GM23338 (cell line): ENCODE measurements at regions not wholly inside any gene's neighbourhood (a gene's known extent, or its start where the extent isn't known, plus 50 kb on each side); places are given as distances from the start of the nearest gene placed in this dataset.

ENCODE experiments used
- CREB1 ChIP-seq: fragments of 250-450 bp; sonication (Bioruptor Pico); IDR thresholded peaks from 2 replicates; pipeline ENCODE4 v1.5.0; 2020; ENCODE audit warnings: low read depth, mild to moderate bottlenecking, moderate library complexity
- EZH2 ChIP-seq: fragments of 200-600 bp; sonication (generic); IDR thresholded peaks from one replicate; pipeline ENCODE4 v1.8.0; 2017; ENCODE audit warnings: antibody characterized with exemption, mild to moderate bottlenecking, low read depth; ENCODE audit not compliant: unreplicated experiment
- EZH2phosphoT487 ChIP-seq: fragments of 200-600 bp; sonication (generic); IDR thresholded peaks from one replicate; pipeline ENCODE4 v1.8.1; 2018; ENCODE audit warnings: antibody characterized with exemption; ENCODE audit not compliant: unreplicated experiment
- JUNB ChIP-seq: IDR thresholded peaks from one replicate; pipeline ENCODE4 v1.6.1; 2016; ENCODE audit warnings: antibody characterized with exemption; ENCODE audit not compliant: unreplicated experiment
- NANOG ChIP-seq: IDR thresholded peaks from 2 replicates; pipeline ENCODE4 v1.6.1; 2016; ENCODE audit warnings: antibody characterized with exemption, borderline replicate concordance
- POLR2AphosphoS5 ChIP-seq: IDR thresholded peaks from 2 replicates; pipeline ENCODE4 v1.6.1; 2016; ENCODE audit warnings: antibody characterized with exemption, low read depth
- STAT1 ChIP-seq: IDR thresholded peaks from one replicate; pipeline ENCODE4 v1.6.1; 2016; ENCODE audit warnings: antibody characterized with exemption; ENCODE audit not compliant: unreplicated experiment
- ZNF114 ChIP-seq: fragments of 250-450 bp; sonication (Bioruptor Pico); IDR thresholded peaks from 2 replicates; pipeline ENCODE4 v1.5.0; 2020; ENCODE audit warnings: mild to moderate bottlenecking, moderate library complexity
- ZNF331 ChIP-seq: fragments of 250-450 bp; sonication (Bioruptor Pico); IDR thresholded peaks from 2 replicates; pipeline ENCODE4 v1.5.0; 2020; ENCODE audit warnings: low read depth, mild to moderate bottlenecking, moderate library complexity
- TF ChIP-seq, protein P1 (sequence below), 2 experiments: fragments of 200-600 bp in 1 of 2; sonication (generic) in 1 of 2; conservative IDR thresholded peaks; 2 replicates each; pipeline versions ENCODE4 v1.5.1 to v1.6.1; 2016 to 2017; ENCODE audit warnings: antibody characterized with exemption in 2 of 2, low read depth in 2 of 2, mild to moderate bottlenecking in 2 of 2, moderate library complexity in 1 of 2
- TF ChIP-seq, protein P2 (sequence below): IDR thresholded peaks from one replicate; pipeline ENCODE4 v1.6.1; 2018; ENCODE audit warnings: antibody characterized with exemption; ENCODE audit not compliant: unreplicated experiment
- TF ChIP-seq, protein P3 (sequence below): IDR thresholded peaks from 2 replicates; pipeline ENCODE4 v1.6.1; 2016; ENCODE audit warnings: antibody characterized with exemption
- TF ChIP-seq, protein P4 (sequence below): fragments of 250-450 bp; sonication (Bioruptor Pico); IDR thresholded peaks from 2 replicates; pipeline ENCODE4 v1.5.0; 2020; ENCODE audit warnings: mild to moderate bottlenecking, moderate library complexity

DNA sequence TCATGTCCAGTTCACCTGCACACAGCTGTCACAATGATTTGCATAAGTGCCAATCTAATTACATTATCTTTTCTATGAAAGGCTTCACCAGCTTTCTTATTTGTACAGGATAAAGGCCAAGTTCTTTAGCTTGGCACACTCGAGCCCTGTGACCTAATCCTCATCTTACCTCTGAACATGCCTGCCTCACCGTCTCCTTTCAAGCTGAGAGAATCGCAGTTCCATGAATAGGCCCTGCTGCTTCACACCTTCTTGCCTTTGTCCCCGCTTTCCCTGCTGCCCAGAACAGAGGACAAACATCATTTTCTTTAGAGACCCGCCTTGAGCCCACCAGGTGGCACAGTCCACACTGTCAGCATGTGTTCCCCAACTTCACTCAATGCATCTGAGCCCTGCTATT, 1094.7 kb downstream of the BCL11A start:
- TF ChIP-seq, protein P1, sequence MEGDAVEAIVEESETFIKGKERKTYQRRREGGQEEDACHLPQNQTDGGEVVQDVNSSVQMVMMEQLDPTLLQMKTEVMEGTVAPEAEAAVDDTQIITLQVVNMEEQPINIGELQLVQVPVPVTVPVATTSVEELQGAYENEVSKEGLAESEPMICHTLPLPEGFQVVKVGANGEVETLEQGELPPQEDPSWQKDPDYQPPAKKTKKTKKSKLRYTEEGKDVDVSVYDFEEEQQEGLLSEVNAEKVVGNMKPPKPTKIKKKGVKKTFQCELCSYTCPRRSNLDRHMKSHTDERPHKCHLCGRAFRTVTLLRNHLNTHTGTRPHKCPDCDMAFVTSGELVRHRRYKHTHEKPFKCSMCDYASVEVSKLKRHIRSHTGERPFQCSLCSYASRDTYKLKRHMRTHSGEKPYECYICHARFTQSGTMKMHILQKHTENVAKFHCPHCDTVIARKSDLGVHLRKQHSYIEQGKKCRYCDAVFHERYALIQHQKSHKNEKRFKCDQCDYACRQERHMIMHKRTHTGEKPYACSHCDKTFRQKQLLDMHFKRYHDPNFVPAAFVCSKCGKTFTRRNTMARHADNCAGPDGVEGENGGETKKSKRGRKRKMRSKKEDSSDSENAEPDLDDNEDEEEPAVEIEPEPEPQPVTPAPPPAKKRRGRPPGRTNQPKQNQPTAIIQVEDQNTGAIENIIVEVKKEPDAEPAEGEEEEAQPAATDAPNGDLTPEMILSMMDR (conservative IDR thresholded peaks at IDR 0.05; ENCODE audit: low read depth in 2 of 2): peak in 1 of 2 experiments; percentile 33; a peak in 2 of 4 replicates
- no peak for TF ChIP-seq POLR2AphosphoS5
- no peak for TF ChIP-seq JUNB
- no peak for TF ChIP-seq NANOG
- TF ChIP-seq EZH2: no peak
- TF ChIP-seq, protein P2, sequence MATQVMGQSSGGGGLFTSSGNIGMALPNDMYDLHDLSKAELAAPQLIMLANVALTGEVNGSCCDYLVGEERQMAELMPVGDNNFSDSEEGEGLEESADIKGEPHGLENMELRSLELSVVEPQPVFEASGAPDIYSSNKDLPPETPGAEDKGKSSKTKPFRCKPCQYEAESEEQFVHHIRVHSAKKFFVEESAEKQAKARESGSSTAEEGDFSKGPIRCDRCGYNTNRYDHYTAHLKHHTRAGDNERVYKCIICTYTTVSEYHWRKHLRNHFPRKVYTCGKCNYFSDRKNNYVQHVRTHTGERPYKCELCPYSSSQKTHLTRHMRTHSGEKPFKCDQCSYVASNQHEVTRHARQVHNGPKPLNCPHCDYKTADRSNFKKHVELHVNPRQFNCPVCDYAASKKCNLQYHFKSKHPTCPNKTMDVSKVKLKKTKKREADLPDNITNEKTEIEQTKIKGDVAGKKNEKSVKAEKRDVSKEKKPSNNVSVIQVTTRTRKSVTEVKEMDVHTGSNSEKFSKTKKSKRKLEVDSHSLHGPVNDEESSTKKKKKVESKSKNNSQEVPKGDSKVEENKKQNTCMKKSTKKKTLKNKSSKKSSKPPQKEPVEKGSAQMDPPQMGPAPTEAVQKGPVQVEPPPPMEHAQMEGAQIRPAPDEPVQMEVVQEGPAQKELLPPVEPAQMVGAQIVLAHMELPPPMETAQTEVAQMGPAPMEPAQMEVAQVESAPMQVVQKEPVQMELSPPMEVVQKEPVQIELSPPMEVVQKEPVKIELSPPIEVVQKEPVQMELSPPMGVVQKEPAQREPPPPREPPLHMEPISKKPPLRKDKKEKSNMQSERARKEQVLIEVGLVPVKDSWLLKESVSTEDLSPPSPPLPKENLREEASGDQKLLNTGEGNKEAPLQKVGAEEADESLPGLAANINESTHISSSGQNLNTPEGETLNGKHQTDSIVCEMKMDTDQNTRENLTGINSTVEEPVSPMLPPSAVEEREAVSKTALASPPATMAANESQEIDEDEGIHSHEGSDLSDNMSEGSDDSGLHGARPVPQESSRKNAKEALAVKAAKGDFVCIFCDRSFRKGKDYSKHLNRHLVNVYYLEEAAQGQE: no peak
- no peak for TF ChIP-seq EZH2phosphoT487
- TF ChIP-seq, protein P3, sequence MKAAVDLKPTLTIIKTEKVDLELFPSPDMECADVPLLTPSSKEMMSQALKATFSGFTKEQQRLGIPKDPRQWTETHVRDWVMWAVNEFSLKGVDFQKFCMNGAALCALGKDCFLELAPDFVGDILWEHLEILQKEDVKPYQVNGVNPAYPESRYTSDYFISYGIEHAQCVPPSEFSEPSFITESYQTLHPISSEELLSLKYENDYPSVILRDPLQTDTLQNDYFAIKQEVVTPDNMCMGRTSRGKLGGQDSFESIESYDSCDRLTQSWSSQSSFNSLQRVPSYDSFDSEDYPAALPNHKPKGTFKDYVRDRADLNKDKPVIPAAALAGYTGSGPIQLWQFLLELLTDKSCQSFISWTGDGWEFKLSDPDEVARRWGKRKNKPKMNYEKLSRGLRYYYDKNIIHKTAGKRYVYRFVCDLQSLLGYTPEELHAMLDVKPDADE: no peak
- TF ChIP-seq CREB1 (CRISPR knock-in tag): no peak
- TF ChIP-seq STAT1: no peak
- TF ChIP-seq, protein P4, sequence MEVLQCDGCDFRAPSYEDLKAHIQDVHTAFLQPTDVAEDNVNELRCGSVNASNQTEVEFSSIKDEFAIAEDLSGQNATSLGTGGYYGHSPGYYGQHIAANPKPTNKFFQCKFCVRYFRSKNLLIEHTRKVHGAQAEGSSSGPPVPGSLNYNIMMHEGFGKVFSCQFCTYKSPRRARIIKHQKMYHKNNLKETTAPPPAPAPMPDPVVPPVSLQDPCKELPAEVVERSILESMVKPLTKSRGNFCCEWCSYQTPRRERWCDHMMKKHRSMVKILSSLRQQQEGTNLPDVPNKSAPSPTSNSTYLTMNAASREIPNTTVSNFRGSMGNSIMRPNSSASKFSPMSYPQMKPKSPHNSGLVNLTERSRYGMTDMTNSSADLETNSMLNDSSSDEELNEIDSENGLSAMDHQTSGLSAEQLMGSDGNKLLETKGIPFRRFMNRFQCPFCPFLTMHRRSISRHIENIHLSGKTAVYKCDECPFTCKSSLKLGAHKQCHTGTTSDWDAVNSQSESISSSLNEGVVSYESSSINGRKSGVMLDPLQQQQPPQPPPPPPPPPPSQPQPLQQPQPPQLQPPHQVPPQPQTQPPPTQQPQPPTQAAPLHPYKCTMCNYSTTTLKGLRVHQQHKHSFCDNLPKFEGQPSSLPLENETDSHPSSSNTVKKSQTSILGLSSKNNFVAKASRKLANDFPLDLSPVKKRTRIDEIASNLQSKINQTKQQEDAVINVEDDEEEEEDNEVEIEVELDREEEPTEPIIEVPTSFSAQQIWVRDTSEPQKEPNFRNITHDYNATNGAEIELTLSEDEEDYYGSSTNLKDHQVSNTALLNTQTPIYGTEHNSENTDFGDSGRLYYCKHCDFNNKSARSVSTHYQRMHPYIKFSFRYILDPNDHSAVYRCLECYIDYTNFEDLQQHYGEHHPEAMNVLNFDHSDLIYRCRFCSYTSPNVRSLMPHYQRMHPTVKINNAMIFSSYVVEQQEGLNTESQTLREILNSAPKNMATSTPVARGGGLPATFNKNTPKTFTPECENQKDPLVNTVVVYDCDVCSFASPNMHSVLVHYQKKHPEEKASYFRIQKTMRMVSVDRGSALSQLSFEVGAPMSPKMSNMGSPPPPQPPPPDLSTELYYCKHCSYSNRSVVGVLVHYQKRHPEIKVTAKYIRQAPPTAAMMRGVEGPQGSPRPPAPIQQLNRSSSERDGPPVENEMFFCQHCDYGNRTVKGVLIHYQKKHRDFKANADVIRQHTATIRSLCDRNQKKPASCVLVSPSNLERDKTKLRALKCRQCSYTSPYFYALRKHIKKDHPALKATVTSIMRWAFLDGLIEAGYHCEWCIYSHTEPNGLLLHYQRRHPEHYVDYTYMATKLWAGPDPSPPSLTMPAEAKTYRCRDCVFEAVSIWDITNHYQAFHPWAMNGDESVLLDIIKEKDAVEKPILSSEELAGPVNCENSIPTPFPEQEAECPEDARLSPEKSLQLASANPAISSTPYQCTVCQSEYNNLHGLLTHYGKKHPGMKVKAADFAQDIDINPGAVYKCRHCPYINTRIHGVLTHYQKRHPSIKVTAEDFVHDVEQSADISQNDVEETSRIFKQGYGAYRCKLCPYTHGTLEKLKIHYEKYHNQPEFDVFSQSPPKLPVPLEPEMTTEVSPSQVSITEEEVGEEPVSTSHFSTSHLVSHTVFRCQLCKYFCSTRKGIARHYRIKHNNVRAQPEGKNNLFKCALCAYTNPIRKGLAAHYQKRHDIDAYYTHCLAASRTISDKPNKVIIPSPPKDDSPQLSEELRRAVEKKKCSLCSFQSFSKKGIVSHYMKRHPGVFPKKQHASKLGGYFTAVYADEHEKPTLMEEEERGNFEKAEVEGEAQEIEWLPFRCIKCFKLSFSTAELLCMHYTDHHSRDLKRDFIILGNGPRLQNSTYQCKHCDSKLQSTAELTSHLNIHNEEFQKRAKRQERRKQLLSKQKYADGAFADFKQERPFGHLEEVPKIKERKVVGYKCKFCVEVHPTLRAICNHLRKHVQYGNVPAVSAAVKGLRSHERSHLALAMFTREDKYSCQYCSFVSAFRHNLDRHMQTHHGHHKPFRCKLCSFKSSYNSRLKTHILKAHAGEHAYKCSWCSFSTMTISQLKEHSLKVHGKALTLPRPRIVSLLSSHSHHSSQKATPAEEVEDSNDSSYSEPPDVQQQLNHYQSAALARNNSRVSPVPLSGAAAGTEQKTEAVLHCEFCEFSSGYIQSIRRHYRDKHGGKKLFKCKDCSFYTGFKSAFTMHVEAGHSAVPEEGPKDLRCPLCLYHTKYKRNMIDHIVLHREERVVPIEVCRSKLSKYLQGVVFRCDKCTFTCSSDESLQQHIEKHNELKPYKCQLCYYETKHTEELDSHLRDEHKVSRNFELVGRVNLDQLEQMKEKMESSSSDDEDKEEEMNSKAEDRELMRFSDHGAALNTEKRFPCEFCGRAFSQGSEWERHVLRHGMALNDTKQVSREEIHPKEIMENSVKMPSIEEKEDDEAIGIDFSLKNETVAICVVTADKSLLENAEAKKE (CRISPR knock-in tag): no peak
- no peak for TF ChIP-seq ZNF114 (CRISPR knock-in tag)
- TF ChIP-seq ZNF331 (CRISPR knock-in tag): no peak
